SKM-1 treated with dmso at 0.1 percent for 144 hours (cell line): ENCODE measurements at regions not wholly inside any gene's neighbourhood (a gene's known extent, or its start where the extent isn't known, plus 50 kb on each side); places are given as distances from the start of the nearest gene placed in this dataset.
"Not testable (repeated sequence)": the region's sequence is repeated elsewhere in the genome, so short reads cannot be mapped to it uniquely, and the experiment has no call there.

ENCODE experiments used
- DNase-seq: peaks from one replicate; lab custom pipeline; 2025; ENCODE audit not compliant: unreplicated experiment; lab: John Stamatoyannopoulos, UW

DNA sequence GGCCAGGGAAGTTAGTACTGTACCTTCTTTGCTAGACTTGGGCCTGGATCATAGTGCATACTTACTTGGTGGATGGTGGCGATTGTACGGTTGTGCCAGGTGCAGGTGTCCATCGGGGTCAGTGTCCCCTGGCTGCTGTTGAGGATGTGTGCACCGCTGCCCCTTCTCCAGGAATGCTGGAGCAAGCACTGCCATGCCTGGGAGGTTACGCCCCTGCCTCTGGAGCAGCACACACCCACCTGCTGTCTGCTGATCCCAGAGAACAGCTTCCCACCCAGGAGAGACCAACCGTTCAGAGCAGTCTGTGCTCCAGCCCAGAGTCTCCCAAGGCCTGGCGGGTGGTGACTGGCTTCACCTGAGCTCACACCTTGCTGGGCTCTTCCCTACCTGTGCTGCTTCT, 286.8 kb upstream of the HS6ST1 start:
- no peak for DNase-seq

DNA sequence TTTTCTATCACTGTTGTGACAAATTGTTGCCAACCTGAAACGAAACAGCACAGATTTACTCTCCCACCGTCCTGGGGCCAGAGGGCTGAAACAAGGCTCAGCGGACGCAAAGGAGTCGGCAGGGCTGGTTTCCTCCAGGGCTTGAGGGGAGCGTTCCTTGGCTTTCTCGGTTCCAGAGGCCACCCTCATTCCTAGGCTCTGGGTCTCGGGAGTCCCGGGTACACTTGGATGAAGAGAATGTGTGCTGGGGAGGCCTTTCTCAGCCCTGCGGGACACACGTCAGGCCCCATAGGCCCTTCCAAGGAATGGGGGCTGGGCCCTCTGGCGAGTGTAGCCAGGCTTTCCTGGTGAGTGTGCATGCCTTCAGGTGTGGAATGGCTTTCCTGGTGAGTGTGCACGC, 287.3 kb upstream of the HS6ST1 start:
- no peak for DNase-seq

DNA sequence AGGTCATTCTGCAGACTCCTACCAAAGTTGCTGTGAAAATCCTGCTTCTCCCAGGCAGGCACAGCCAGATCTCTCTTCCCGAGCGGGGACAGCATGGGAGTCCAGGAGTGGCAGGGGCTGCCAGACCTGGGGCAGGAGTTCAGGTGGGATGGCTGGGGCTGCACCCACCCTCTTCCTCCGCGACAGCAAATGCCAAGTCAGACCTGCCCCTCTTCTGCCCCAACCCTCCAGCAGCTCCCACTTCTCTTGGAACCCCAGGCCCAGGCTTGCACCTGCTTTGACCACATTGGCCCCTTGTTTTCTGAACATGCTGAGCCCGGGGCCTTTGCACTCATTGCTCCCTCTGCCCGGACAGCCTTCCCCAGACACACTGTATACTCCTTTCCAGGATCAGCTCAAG, 288.2 kb upstream of the HS6ST1 start:
- no peak for DNase-seq

DNA sequence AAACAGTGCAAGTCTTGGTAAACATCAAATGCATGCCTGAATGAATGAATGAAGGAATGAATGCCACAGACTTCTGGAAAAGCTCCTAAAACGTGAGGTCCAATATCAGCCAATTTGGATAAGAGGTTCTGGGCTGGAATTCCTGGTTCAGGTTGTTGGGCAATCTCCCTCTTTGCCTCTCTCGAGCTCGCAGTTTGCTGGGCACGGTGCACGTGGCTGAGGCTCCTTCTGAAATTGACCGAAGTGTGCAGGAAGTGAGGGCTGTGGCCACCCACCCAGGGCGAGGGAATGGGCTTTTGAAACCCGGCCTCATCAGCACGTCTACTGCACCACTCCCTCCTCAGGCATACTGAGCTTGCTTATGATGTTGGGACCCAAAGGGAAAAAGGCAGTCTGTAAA, 288.8 kb upstream of the HS6ST1 start:
- no peak for DNase-seq

DNA sequence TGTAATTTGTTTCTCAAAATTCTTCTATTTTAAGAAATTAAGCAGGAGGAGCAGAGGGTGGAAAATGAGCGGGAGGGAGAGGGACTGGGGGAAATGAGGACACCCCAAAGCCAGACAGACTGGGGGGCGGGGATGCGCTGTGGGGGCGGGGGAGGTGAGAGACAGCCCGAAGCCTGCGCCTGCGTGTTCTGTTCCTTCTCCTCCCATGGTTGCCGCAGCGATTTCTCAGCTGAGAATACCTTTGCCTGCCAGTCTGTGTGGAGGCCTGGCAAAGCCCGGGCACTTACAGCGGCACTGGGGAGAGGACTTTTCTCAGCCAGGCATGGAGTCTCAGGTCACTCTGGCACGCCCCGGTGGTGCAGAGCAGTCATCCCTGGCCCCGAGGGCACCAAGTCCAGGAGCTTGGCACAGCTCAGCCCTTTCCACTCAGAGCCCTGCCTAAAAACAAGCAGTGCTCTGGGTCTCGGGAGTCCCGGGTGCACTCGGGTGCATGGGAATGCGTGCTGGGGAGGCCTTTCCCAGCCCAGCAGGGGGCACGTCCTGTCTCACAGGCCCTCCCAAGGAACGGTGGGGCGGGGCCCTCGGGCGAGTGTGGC, 289.3 kb upstream of the HS6ST1 start:
- DNase-seq: no peak

DNA sequence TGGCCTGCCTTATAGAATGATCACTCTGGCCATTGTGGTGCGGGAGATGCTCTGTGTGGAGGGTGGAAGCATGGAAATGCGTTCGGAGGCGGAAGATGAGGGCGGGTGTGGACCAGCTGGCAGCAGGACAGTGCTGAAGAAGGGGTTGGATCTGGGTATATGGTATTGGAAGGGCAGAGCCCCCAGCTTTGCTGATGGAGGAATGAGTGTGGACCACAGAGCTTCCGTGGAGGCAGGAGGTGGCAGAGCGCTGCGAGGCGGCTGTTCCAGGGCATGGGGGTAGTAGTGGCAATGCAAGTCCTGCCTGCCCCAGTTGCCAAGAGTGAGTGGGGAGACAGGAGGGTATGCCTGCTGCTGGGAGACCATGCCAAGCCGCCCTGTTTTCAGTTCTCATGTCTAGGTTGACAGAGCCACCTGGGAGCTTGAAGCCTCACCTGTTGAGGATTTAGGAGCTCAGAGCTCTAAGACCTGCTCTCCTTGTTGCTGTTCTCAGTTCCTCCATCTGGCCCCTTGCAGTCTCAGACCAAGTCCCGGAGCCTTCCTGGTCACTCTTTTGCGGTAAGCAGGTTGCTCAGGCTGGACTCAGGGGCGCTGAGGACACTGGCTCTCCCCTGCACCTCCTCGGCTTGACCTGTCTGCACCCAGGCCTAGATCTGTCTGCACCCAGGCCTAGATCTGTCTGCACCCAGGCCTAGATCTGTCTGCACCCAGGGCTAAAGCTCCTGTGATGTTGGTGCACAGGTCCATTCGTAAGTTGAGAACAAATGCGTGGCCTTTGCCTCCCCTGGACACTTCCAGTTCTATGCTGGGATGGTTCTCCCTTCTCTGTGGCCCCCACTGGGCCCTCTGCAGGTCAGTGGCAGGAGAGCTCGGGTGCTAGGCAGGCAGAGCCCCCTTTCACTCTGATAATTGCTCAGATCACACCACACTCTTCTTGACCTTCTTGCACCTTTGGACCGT, 290.5 kb upstream of the HS6ST1 start:
- no peak for DNase-seq

DNA sequence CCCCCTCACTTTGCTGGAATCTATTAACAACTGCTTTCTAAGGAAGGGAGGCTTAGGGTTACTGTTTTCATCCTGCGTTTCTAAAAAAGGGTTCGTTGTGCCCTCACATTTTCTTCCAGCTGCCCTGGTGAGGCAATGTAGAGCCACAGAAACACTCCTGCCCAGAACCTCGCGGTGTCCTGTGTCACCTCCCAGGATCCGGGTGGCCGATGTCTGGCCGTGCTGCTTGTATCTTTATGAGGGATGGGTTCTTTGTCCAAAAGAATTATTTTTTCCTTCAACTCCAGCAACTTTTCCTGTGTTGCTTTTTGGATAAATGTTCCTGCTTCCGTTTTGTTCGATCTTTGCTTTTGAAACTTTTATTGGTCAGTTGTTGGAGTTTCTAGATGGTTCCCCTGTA, 291.8 kb upstream of the HS6ST1 start:
- DNase-seq: no peak

DNA sequence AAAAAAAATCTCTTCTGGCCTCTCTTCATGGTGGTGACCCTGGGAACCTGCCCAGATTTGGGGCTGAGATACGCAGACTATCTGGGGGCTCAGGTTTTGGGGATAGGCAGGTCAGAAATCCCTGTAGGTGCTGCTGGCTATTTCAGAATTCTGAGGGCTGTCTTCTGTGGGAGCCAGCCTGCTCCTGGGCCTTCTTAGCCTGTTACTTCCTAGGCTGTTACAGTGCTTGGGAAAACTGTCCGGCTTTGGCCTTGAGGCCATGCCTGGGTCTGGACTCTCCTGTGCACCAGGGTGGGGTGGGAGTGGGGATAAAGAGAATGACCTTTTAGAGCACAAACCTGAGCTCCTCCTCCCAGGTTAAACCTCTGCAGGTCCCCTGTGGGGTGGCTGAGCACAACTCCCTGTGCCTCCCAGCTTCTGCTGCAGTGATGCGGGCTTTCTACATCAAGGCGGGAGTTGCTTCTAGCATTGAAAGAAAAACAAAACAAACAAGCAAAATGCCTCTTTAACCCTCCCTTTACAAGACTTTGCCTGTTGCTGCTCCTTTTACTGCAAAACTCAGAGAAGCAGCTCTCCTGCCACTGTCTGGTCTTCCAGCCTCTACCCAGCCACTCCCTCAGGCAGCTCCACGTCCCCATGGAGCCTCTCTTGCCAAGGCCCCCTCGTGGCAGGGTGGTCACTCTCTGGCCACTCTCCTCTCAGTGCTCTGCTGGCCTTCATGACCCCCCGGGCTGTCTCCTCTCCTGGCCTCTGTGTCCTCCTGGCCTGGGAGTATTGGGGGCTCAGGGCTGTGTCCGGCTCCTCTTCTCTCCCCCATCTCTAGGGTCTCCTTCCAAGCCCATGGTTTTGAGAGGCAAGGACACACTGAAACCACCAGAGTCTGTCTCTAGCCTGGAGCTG, 293.0 kb upstream of the HS6ST1 start:
- DNase-seq: no peak

DNA sequence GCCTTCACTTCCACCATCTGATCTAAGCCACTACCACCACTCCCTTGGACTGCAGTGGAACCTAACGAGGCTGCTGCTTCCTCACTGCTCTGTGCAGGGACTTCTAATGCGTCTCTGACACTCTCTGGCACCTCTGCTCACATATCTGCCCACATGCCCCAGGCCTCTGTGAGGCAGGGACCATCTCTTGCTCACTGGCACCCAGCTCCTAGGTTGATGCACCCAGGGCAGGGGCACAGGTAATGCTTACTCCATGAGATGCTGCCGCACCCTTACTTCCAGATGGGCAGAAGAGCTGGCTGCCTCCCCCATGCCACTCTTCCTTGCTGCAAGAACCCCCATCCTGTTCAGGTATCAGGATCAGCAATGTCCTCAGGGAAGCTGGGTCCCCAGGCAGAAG, 294.0 kb upstream of the HS6ST1 start:
- no peak for DNase-seq

DNA sequence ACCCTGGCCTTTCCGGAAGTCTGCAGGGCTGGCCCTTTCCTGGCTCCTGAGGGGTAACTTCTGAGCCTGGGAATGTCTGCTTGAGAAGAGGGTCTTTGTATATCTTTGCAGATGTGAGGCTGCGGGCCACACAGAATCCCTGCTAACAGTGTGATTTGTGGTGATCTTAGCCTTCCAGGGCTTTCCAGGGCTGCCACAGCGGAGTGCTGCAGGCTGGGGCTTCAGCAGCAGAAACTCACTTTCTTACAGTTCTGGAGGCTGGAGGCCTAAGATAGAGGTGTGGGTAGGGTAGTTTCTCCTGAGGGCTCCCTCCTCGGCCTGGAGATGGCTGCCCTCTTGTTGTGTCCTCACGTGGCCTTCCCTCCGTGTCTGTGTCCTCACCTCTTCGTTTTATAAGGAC, 294.7 kb upstream of the HS6ST1 start:
- DNase-seq: no peak

DNA sequence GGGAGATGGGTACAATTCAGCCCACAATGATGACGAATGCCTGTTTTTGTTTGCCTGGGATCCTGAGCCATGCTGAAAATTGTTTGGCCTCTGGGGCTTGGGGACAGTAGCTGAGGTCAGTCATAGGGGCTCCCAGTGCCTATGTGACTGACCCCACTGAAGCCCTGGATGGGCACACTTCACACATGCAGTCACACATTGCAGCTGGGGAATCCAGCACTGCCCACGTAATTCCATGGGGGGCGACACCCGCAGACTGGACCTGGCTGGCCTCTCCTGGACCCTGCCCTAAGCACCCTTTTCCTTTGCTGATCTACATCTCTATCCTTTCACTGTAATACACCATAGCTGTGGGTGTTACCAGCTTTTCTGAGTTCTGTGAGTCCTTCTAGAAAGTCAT, 295.2 kb upstream of the HS6ST1 start:
- no peak for DNase-seq

DNA sequence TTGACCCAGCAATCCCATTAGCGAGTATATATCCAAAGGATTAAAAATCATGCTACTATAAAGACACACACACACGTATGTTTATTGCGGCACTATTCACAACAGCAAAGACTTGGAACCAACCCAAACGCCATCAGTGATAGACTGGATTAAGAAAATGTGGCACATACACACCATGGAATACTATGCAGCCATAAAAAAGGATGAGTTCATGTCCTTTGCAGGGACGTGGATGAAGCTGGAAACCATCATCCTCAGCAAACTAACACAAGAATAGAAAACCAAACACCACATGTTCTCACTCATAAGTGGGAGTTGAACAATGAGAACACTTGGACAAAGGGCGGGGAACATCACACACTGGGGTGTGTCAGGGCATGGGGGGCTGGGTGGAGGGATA, 296.2 kb upstream of the HS6ST1 start:
- not testable (repeated sequence) for DNase-seq

DNA sequence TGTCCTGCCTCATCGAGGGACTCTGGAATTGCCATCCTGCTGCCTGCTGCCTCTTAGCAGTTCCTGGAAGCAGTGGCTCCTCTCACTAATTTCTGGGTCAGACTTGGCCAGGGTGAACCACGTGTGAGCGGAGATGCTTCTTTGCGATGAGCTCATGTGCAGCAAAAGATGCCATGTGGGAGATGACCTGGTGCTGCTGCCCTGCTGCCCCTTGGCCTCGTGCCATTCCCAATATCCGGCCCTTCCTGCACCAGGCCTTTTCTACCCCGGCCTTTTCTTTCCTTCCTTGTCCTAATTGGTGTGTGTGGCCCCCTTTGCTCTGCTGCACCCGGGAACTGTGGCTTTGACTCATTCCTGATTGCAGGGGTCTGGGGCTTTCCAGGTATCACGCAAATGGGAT, 296.9 kb upstream of the HS6ST1 start:
- no peak for DNase-seq

DNA sequence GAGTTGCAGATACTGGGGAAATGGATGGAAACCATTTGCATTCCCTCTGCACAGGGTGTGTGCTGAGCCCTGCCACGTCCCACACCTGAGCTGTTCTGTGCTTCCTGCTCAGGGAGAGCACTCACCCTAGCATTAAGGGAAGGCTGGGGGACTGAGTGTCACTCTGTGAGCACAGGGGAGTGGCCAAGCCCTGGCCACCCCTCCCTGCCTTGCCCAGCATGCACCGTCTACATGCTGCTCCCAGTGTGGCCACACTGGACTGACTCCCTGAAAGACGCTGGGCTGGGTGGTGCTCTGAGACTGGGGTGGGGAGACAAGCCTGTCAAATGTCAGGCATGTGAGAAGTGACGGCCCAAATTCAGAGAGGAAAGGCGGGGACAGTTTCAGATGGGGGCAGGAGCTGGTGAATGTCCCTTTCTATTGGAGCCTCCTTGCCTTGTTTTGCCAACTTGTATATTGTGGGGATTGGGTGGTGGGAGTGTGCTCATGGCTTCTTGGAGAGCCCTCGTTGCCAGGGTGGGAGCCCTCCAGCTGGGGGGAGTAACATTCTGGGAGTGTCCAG, 298.4 kb upstream of the HS6ST1 start:
- DNase-seq: no peak

DNA sequence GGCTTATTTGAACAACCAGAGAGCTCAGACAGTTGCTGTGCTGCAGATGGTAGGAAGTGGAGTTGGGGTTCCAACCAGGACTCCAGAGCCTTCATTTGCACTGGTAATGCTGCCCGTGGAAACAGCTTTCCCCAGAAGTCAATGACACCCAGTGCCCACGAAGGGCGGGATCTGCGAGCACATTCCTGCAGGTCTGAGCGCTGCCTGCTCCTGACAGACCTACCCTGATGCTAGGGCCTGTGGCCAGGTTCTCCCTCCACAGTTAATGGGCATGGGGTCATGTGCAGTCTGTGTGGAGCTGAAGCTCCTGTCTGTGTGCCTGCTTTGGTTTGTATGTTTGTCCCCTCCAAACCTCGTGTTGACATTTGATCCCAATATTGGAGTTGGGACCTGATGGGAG, 299.0 kb upstream of the HS6ST1 start:
- no peak for DNase-seq

DNA sequence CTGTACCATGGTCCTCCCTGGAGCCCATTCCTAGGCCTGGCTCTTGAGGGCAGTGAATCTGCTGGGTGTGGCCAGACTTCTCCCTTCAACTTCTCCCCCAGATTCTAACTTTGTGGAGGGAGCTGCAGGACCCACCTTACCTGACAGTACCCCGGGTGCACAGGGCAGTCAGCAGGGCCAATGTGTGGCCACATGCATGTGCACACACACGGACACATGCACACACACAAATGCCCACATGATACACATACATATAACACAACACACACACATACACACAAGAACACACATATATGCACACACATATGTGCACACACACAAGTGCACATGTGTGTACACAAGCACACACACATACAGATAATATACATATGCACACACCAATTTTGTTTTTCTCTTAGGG, 300.0 kb upstream of the HS6ST1 start:
- DNase-seq: no peak

DNA sequence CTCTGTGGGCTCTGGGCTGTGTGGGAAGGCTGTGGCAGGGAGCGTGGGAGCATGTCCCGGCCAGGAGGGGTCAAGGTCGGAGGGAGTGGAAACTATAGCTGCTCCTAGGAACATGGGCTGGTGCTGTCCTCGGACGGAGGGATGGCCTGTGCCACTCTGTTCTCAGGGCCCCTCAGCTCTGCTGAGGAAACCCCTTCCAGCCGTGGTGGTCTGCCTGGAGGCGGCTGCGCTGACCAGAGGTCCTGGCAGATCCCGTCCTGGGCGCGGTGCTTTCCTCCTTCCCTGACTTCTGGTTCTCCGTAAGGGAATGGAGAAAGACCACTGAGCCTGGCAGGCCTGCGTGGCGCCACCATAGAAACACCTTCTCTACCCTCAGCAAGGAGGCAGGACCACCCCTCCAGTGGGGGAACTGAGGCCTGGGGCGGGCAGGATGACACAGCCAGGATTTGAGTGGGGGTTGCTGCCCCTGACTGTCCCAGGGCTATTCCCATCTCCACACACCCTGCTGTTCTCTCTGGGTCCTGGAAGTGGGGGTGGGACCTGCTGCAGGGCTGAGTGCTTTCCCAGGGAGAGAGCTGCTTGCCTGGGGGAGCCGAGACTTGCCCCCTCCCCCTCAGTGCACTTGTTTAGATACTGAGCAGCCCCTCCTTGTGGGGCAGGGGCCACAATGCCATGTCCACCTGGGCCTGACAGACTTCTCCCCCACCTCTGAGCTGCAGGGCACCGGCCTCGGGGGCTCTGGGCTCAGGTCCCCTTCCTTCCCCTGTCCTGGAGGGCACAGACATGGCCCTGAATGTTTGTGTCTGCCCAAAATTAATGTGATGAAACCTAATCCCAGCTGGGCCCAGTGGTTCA, 301.0 kb upstream of the HS6ST1 start:
- no peak for DNase-seq

DNA sequence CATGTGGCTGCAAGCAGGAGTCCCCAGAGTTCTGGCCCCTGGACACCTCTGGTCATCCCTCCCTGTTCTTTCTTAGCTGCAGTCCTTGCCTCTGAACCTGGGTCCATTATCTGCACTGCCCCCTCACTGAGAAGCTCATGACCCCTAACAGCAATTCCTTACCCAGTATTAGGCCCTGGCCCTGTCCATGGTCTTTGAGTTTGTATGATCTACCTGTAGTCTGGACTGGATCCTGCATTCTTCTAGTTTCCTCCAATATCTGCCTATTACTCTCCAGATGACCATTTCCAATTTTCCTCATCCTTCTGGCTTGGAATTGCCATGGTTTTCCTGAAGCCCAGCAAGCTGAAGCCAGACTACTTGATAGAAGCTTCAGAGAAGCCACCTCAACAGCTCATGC, 302.4 kb upstream of the HS6ST1 start:
- no peak for DNase-seq

DNA sequence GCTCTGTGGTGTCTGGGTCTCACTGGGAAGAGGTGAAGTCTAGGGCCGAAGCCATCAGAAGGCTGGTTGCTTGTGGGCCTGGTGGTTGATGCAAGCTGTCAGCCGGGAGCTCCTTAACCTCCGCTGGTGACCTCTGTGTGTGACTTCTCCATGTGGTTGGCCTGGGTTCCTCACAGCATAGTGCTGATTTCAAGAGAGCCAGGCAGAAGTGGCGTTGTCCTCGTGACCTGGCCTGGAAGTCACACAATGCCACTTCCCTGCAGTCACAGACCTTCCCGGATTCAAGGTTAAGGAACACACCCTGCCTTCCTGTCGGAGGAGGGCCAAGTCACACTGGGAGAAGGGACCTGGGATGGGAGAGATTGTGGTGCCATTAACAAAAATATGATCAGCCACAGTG, 303.7 kb upstream of the HS6ST1 start:
- no peak for DNase-seq

DNA sequence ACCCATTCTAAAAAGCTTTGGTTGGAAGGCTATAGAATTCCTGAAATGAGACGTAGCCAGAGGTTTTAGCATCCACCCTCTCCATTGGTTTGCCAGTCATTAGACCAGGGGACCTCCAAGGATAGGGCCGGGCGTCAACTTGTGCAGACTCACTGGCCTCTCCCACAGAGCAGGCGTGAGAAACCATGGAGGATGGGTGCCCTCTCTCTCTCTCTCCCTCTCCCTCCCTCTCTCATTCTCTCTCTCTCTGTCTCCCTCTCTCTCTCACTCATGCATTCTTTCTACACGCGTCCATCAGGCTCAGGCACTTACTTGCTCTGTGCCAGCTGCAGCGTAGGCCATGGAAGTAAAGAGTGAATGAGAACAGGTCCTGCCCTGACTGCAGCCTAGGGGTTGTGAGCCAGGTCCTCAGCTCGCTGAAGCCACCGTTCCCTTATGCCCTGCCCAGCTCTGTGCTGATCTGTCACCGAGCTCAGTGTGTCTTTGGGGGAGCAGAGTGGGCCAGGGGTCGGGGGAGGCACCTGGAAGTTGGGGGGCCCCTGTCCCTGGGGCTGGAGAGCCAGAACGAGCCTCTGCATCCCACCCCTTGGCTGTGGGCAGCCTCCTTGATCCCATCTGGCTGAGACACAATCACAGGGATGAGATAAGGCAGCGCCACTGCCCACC, 304.4 kb upstream of the HS6ST1 start:
- DNase-seq: no peak
